Motor neuron (in vitro differentiated cells): ENCODE measurements at regions not wholly inside any gene's neighbourhood (a gene's known extent, or its start where the extent isn't known, plus 50 kb on each side); places are given as distances from the start of the nearest gene placed in this dataset.
"Not testable (repeated sequence)": the region's sequence is repeated elsewhere in the genome, so short reads cannot be mapped to it uniquely, and the experiment has no call there.

Experiments used
- ATAC-seq, 8 experiments: fragments of 200-7000 bp; cut with Tn5 transposase; replicated peaks in 6 of 8; 2 replicates each; pipeline ENCODE4 v1.8.0; 2021; ENCODE audit warnings: mild to moderate bottlenecking in 8 of 8, moderate library complexity in 8 of 8
- H3K27ac ChIP-seq, 2 donors: fragments of 250-450 bp; sonication (Bioruptor Pico); 2 replicates each; pipeline ENCODE4 v1.9.0; 2021; ENCODE audit warnings: antibody characterized with exemption in 2 of 2, mild to moderate bottlenecking in 2 of 2, moderate library complexity in 1 of 2
- H3K4me1 ChIP-seq, 2 donors: fragments of 250-450 bp; sonication (Bioruptor Pico); replicated peaks in 1 of 2; 2 replicates each; pipeline ENCODE4 v1.6.1; 2021; ENCODE audit warnings: antibody characterized with exemption in 2 of 2, mild to moderate bottlenecking in 2 of 2, moderate library complexity in 1 of 2
- H3K4me3 ChIP-seq, 5 donors: fragments of 250-450 bp; sonication (Bioruptor Pico); 2 replicates each; pipeline ENCODE4 v1.9.0; 2021; ENCODE audit warnings: antibody characterized with exemption in 5 of 5, mild to moderate bottlenecking in 5 of 5, moderate library complexity in 4 of 5
- WGBS, 10 experiments: fragments of 450-650 bp; shearing (Covaris generic); methylation state at CpG; one replicate each; pipeline ENCODE4 v1.0.0; 2022; 5-methylcytosine and 5-hydroxymethylcytosine counted together
- in situ Hi-C, 9 experiments: fragments of 400-800 bp; cut with MboI; loops; one replicate each; pipeline ENCODE4 v1.15.0; 2021; ENCODE audit warnings: low sequenced_read_pairs in 9 of 9, low pct_unique_long_range_greater_than_20kb in 2 of 9; ENCODE audit not compliant: unreplicated experiment in 9 of 9

DNA sequence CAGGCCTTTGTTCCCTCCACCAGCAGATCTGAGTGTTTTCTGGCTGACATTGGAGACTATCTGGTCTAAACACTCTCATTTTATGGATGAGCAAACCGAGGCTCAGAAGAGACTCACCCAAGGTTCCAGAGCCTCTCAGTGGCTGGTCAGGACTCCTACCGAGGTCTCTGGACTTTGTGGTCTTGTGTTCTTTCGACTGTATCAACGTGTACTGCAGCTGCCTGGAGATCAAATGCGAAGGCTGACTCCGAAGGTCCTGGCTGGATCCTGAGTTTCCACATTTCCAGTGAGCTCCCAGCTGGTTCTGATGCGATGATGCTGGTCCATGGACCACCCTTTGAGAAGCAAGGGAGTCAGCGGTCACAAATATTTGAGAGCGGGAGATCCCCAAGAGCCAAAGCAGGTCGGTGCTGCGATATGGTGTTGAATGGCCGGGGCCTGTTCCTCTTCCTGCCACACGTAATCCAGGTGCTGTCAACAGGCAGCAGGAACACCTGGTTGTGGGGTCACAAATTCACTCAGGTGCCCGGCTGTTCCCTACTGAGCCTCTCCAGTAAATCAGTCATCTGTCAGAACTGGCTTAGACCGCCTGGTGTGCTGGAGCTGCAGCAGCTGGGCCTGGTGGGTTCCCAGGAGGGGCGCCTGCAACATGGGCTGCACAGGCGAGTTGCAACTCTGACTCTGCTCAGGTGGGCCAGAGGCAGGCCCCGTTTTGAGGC is 94.8 kb upstream of the USP24 start:
- in situ Hi-C loops: no loop called here
- H3K27ac ChIP-seq: no peak overlapping the region
- no peak for ATAC-seq
- no peak overlapping the region for H3K4me3 ChIP-seq
- 64 to 94% (median 77%) methylated on average over 3 to 18 of the region's 18 CpGs; no CpG with 5 or more reads in 1 of the 10 experiments for WGBS, 10 experiments
- no peaks in the 10 kb centered on the region for H3K4me1 ChIP-seq

DNA sequence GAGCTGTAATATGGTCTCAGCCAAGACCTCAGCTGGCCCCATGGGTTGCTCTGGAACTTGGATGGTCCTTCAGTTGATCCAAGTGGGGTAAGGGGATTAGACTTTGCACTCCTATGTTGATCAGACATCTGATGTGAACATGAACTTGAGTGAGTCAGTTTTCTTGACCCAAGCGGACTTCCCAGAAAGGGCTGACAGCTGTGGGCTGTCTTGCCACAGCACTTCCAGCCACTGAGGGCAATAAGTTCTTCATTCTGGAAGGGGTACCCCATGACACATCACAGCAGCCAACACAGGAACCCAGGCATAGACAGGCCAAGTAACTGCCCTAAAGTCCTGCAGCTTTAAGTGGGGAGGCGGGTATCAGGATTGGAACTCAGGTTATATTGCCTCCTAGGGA is 93.9 kb upstream of the USP24 start:
- no peak overlapping the region for H3K27ac ChIP-seq
- no peak overlapping the region for H3K4me3 ChIP-seq
- in situ Hi-C loops: no loop called here
- H3K4me1 ChIP-seq: peaks cover 3 to 7% of the 10 kb centered on the region in 2 donors
- 75 to 100% (median 100%) methylated on average over 1 to 2 of the region's 2 CpGs; no CpG with 5 or more reads in 5 of the 10 experiments for WGBS, 10 experiments
- ATAC-seq: no peak

DNA sequence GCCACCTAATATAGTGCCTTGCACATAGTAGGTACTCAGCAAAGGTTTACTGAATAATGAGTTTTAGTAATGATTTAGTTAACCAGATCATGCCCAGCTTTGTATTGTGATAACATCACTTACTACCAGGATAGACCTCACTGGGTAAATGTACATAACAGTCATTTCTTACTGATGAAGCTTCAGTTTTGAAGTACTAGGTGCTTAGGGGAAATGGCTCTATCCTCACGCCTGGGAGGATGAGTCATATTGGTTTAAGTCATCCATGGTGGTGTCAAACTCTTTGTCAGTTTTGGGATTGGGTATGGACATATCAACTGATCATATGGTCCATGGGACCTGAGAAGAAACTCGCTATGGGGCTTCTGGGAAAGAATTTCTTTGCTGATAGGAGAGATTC is 90.6 kb upstream of the USP24 start:
- no peak for ATAC-seq
- H3K27ac ChIP-seq: no peak overlapping the region
- 20 to 100% (median 61%) methylated on average over 1 to 2 of the region's 2 CpGs; no CpG with 5 or more reads in 2 of the 10 experiments for WGBS, 10 experiments
- no peak overlapping the region for H3K4me3 ChIP-seq
- H3K4me1 ChIP-seq: peaks cover 3 to 7% of the 10 kb centered on the region in 2 donors
- in situ Hi-C loops: no loop called here

DNA sequence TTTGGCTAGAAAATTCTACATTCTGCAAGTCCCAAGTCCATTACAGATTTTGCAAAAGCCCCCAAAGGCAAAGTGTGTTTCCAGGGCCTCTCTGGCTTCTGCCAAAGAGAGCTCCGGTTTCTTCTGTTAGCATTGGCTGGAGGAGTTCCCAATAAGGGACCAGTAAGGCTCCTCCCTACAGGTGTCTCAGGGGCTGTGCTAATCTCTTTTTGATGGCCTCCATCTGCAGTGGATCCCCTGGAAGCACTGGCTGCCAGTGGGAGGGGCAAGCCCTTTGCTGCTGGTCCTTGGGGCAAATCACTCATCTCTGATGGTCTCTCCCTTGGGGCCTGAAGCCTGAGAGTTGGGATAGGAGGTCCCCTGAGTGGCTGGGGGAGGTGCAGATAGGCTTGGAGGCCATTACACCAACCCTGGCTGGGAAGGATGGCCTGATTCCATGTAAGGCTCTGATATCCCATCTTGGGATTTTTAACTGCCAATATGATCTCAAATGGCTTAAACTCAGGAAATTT is 89.1 kb upstream of the USP24 start:
- in situ Hi-C loops: no loop called here
- H3K4me1 ChIP-seq: peaks cover 3 to 7% of the 10 kb centered on the region in 2 donors
- peak in 2 of 8 experiments; percentile 16 to 80 for ATAC-seq
- WGBS, 10 experiments: 11 to 43% (median 30%) methylated on average over 1 of the region's 1 CpG; no CpG with 5 or more reads in 6 of the 10 experiments
- no peak overlapping the region for H3K27ac ChIP-seq
- no peak overlapping the region for H3K4me3 ChIP-seq

DNA sequence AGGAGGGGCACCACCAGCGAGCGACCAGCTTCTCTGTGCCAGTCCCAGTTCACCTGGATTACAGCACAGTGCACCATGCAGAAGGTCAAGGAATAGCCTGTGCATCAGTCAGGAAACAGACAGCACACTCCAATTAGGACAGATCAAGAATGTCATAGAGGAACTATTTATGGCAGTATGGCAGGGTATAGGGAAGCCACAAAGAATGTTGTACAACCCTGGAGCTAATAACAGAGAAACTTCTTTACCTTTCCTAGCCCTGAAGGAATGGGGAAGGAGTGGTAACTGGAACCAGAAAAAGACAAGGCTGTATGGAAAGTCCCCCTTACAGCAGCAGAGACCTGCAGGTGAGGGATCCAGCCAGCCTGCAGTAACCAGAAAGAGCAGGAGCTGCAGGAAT is 87.8 kb upstream of the USP24 start:
- Histone ChIP-seq H3K4me3 (no peak overlapping the region), H3K27ac (no peak overlapping the region), H3K4me1 (peaks cover 3 to 7% of the 10 kb centered on the region in 2 donors)
- WGBS, 10 experiments: 77 to 100% (median 100%) methylated on average over 1 to 2 of the region's 2 CpGs; no CpG with 5 or more reads in 4 of the 10 experiments
- in situ Hi-C loops: no loop called here
- no peak for ATAC-seq

DNA sequence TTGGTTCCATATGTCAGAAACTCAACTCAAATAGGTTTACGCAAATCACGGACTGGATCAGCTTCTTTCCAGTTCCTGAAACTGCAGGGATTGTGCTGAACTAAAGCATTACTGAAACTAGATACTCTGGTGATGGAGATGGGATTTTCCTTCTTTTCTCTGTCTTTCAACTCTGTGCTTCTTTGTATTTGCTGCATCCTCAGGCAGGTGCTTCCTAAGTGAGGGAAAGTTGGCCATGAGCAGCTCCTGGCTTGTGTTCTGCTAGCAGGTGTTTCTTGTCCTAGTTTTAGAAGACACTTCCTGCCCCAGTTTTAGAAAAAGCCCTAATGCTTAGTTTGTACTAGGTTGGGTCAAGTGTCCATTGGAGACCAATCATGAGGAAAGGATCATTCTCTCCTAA is 86.7 kb upstream of the USP24 start:
- H3K4me1 ChIP-seq: peaks cover 3 to 7% of the 10 kb centered on the region in 2 donors
- ATAC-seq: no peak
- 71 to 100% (median 93%) methylated on average over 1 to 2 of the region's 2 CpGs; no CpG with 5 or more reads in 2 of the 10 experiments for WGBS, 10 experiments
- in situ Hi-C loops: no loop called here
- no peak overlapping the region for H3K4me3 ChIP-seq
- H3K27ac ChIP-seq: no peak overlapping the region

DNA sequence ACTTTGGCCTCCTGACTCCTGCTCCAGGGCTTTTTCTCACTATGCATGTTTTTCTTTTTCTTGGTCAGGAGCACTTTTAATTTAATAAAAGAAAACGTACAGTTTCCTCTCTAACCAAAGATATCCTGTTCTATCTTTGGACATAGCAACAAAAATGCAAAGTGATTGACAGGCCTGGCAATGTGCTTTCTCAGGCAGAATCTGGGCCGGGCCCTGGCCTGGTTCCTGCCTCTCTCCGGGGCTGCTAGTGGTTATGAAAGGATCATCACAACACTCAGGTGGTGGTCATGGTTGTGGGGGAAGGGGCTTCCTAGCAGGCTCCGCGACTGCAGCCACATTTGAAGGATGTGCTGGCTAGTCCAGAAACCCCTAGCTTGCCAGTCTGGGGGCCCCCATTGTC is 85.8 kb upstream of the USP24 start:
- Histone ChIP-seq H3K4me3 (no peak overlapping the region), H3K27ac (no peak overlapping the region), H3K4me1 (peaks cover 3 to 7% of the 10 kb centered on the region in 2 donors)
- in situ Hi-C loops: no loop called here
- ATAC-seq: no peak
- 20 to 94% (median 74%) methylated on average over 1 to 5 of the region's 5 CpGs; no CpG with 5 or more reads in 3 of the 10 experiments for WGBS, 10 experiments

DNA sequence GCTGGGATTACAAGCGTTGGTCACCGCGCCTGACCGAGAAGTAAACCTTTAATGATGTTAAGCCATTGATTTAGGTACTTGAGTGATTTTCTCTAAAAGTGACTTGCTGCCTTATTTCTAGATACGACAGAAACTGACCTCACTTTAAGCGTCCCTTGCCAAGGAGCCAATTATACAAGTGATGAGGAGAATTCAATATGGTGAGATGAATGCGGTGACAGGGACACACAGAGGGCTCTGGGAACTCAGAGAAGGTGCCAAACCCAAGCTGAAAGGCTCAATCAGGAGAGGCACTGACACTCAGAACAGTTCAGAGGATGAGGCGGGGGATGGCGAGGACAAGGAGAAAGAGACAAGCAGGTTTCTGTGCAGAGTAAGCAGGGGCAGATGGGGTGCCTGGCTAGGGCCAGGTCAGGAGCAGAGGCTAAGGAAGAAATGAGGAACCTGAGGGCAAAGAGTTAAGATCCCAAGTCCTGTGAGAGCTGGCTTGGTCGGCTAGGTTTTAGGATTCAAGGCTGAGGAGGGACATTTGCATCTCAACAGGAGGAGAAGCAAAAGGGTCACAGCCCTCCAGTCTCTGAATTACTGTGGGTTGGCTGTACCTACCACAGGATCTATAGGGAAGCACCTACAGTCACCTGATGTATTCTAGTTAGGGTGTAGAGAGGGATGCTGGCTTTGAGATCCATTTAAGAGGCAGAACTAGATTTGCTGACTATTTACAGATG is 83.2 kb upstream of the USP24 start:
- in situ Hi-C loops: loop anchor here in 5 of 9 experiments (25.0 kb wide), 4 partner anchors 161 to 1489 kb away; partner anchors contain the start of gene PLPP3 (in 3 of the 5)
- Histone ChIP-seq H3K4me3 (no peak overlapping the region), H3K4me1 (no peaks in the 10 kb centered on the region), H3K27ac (no peak overlapping the region)
- no peak for ATAC-seq
- 50 to 94% (median 84%) methylated on average over 3 to 10 of the region's 10 CpGs for WGBS, 10 experiments

DNA sequence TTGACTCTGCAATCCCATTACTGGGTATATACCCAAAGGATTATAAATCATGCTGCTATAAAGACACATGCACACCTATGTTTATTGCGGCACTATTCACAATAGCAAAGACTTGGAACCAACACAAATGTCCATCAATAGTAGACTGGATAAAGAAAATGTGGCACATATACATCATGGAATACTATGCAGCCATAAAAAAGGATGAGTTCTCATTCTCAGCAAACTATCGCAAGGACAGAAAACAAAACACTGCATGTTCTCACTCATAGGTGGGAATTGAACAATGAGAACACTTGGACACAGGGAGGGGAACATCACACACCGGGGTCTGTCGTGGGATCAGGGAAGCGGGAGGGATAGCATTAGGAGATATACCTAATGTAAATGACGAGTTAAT is 81.1 kb upstream of the USP24 start:
- 42 to 100% (median 87%) methylated on average over 1 to 6 of the region's 6 CpGs; no CpG with 5 or more reads in 2 of the 10 experiments for WGBS, 10 experiments
- not testable (repeated sequence) for H3K4me3 ChIP-seq, ATAC-seq, H3K27ac ChIP-seq, H3K4me1 ChIP-seq
- in situ Hi-C loops: loop anchor here in 5 of 9 experiments (25.0 kb wide), 4 partner anchors 159 to 1491 kb away; partner anchors contain the start of gene PLPP3 (in 3 of the 5)

DNA sequence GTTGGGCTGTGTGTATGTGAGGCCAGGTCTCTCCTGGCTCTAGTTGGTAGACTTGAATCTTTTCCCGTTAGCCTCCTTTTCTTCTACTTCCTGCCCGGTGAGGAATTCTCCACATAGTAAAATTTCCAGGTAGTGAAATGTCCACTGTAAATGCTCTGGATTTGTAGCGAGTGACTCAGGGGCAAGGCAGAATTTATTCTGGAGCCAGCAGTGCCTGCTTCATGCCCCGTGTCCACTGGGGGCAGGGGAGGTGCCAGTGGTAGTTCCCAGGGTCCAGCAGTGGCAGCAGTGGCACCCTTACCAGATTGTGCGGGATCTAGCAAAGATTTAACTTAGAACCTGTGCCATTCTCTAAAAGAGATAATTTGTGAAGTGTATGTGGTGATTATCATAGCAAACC is 74.5 kb upstream of the USP24 start:
- Histone ChIP-seq H3K4me1 (no peaks in the 10 kb centered on the region), H3K4me3 (no peak overlapping the region), H3K27ac (no peak overlapping the region)
- ATAC-seq: no peak
- WGBS, 10 experiments: 78 to 100% (median 84%) methylated on average over 2 to 5 of the region's 5 CpGs; no CpG with 5 or more reads in 2 of the 10 experiments
- in situ Hi-C loops: loop anchor here in 8 of 9 experiments (10.0 to 25.0 kb wide), 5 partner anchors 152 to 1498 kb away; partner anchors contain the start of gene PLPP3 (in 3 of the 8)

DNA sequence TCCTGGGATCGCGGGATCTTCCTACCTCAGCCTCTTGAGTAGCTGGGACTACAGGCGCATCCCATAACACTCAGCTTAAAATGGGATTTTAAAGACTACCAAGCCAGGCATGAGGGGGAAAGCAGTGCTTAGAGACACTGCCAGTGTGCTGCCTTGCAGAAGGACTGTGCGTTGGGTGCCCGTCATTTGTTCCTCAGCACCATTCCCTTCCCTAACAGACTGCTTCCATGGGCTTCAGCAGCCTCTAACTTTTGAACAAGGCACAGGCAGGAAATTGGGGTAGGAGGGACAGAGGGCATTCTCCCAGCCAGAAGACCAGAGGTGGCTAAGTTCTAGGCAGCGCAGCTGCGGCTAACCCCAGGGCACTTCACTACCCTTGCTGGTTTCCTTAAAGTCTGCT is 73.9 kb upstream of the USP24 start:
- Histone ChIP-seq H3K27ac (no peak overlapping the region), H3K4me3 (no peak overlapping the region), H3K4me1 (no peaks in the 10 kb centered on the region)
- no peak for ATAC-seq
- in situ Hi-C loops: loop anchor here in 8 of 9 experiments (10.0 to 25.0 kb wide), 5 partner anchors 152 to 1498 kb away; partner anchors contain the start of gene PLPP3 (in 3 of the 8)
- WGBS, 10 experiments: 70 to 100% (median 95%) methylated on average over 1 to 7 of the region's 7 CpGs; no CpG with 5 or more reads in 2 of the 10 experiments

DNA sequence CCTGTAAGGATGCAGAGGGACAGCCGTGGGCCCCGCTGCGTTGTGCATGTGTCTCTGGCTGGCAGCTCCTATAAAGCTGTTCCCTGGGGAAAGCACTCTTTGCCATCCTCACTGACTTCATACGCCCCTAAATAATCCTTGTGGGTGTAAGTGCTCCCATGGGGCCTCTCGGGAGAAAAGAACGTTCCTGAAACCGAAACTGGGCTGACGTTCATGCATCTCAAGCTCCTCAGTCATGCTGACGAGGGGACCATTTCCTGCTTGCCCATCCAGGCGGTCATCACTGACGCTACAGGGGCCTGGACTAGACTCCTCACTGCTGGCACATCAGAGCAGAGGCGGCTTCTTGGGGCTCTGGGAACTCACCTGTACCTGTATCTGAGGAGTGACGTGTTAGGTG is 73.1 kb upstream of the USP24 start:
- Histone ChIP-seq H3K4me3 (no peak overlapping the region), H3K27ac (no peak overlapping the region), H3K4me1 (no peaks in the 10 kb centered on the region)
- in situ Hi-C loops: loop anchor here in 8 of 9 experiments (10.0 to 25.0 kb wide), 5 partner anchors 151 to 1499 kb away; partner anchors contain the start of gene PLPP3 (in 3 of the 8)
- 92 to 100% (median 97%) methylated on average over 1 to 10 of the region's 13 CpGs; no CpG with 5 or more reads in 5 of the 10 experiments for WGBS, 10 experiments
- no peak for ATAC-seq

DNA sequence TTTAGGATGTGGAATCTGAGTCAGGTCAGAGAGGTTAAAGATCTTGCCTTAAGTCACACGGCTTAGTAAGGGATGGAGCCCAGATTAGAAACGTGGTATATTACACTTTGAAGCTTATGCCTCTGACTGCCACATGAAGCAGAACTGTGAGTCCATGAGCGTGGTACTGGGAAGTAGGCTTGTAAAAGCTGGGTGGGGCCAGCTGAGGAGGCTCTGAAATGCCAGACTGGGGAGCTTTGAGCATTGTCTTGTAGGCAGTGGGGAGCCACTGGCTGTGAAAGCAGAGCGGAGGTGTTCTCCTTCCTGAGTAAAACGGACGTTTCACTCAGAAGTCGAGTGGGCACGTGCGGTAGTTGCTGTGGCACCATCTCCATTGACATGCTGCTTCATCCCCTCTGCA is 72.6 kb upstream of the USP24 start:
- H3K4me3 ChIP-seq: no peak overlapping the region
- no peak for ATAC-seq
- no peaks in the 10 kb centered on the region for H3K4me1 ChIP-seq
- WGBS, 10 experiments: 78 to 100% (median 85%) methylated on average over 1 to 9 of the region's 9 CpGs; no CpG with 5 or more reads in 1 of the 10 experiments
- H3K27ac ChIP-seq: no peak overlapping the region
- in situ Hi-C loops: loop anchor here in 8 of 9 experiments (10.0 to 25.0 kb wide), 5 partner anchors 150 to 1500 kb away; partner anchors contain the start of gene PLPP3 (in 3 of the 8)
